ENCODE measurements at regions not wholly inside any gene's neighbourhood (a gene's known extent, or its start where the extent isn't known, plus 50 kb on each side); places are given as distances from the start of the nearest gene placed in this dataset.

DNA sequence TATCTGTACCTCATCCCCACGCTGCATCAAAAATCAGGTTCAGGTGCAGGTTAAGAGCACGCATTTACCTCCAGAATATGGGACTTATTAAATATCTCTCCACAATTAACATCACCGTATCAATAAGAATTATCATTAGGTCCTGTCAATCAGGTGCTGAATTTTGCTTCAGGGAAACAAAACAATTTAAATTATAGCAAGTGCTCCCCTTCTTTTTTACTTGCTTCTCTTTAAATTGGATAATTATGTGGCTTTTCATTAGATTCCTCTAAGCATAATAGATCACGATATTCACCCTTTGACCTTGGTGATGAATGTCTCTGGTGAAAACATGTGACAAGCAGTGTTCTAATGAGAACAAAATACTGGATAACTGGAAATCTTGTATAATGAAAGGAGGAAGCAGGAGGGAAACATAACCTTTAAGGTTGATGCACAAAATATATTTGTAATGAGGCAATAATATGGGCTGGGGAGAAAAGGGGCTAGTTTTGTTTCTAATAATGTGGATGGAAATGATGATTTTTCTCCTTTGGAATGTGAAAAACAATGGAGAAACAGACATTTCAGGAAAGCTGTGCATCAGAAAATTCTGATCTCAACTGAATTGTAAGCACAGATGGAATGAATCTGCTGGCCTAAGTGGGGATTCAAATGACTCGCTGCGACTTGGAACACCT lies 166.9 kb downstream of the SNX10 start:
- DNase-seq (ENCODE audit: low spot score), result no peak

DNA sequence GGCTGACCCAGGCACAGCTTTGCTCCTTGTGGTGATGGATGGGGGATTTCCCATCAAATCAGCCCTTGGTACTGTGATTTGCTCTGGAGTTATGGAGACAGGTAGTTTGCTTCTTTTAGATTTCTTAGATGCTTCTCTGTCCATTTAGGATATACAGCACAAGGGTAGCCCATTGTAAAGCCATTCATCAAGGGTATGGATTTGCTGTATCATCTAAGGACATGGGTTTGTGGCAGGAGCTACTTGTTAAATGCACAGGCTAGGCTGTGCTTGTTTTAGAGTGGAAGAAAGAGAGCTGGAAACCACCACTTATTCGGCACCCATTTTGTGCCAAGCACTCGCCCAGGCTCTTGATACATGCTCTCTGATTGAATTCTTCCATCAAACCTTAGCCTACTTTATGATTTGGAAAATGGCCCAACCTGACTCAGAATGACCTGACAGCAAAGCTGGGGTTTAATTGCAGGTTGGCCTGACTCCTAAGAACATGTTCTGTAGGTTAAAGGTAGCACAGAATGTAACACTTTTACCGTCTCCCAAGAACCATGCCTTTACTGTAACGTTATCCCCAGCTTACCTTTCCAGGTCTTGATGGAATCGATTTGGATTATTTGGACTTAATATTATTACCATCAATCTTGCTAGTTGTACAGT lies 168.0 kb downstream of the SNX10 start:
- no peak for DNase-seq (ENCODE audit: low spot score)

DNA sequence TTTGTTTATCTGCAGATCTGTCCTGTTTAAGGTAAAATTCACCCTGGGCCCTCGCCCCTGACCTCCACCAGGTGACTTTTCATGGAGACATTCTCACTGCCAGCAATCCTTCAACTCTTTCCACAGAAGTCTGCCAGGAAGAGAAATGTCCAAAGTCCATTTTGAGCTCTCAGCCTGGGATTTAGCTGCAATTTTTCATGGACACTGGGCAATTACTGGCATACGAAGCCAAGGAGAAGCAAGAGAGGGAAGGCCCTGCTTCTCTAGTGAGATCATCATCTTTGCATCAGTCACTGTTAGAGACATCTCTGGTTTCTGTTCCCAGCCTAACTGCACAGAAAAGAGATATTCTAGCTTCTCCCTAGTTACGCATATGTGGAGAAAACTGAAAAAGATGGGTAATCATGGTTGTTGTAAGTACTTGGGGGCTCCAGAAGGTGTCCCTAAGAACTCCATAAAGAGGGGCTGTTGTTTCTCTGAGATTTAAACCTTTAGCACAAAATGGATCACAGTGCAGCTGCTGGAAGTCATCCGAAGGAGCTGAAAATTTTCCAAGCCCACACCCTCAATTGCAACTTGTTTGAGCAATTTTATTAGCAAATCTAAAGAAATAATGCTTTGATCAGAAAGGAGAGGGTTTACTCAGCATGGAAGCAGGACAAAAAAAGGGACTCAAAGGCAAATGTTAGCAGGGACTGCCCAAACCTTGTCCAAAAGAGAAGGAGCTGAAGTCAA lies 168.9 kb downstream of the SNX10 start:
- no peak for DNase-seq (ENCODE audit: low spot score)

DNA sequence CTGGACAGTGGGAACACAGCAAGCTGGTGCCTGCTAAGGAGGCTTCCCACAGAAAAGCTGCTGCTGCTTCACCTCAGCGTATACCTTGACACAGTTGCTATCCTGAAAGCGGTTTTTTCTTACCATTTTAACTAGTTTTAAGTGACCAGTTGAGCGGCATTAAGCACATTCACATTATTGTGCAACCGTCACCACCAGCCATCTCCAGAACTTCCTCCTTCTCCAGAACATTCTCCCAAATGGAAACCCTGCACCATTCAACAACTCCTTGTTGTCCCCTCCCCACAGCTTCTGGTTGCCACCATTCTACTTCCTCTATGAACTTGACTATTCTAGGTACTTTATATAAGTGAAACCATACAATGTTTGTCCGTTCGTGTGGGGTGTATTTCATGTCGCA lies 169.9 kb downstream of the SNX10 start:
- no peak for DNase-seq (ENCODE audit: low spot score)

DNA sequence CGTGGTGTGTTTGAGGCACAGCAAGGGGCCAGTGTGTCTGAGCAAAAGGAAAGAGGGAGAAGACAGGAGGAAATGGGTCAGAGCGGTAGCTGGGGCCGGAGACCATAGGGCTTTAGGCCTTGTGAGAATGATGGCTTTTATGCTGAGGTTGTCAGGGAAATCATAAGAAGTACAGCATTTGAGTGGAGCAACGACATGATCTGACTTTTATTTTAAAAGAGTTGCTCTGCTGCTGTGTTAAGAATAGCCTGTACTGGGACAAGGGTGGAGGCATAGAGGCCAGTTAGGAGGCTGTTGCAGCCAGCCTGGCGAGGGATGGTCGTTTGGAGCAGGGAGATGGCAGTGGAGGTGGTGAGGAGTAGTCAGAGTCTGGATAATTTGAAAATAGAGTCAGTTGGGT lies 174.3 kb downstream of the SNX10 start:
- no peak for DNase-seq (ENCODE audit: low spot score)

DNA sequence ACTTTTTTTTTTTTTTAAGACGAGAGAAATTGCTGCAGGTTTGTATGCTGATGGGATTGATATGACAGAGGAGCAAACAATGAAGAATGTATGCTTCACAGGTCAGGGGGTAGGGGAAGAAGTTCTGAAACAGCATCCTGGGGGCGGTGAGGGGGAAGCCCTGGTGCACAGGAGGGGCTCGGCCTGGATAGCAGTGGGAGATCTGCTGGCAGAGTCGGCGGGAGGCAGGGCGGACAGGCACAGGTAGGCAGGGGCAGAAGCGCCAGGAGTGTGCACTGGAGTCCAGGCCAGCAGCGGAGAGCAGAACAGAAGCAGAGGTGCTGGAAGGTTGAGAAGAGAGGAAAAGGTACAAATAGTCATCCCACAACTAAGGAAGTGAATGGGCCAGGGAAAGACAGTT lies 175.4 kb downstream of the SNX10 start:
- DNase-seq (ENCODE audit: low spot score), result no peak

DNA sequence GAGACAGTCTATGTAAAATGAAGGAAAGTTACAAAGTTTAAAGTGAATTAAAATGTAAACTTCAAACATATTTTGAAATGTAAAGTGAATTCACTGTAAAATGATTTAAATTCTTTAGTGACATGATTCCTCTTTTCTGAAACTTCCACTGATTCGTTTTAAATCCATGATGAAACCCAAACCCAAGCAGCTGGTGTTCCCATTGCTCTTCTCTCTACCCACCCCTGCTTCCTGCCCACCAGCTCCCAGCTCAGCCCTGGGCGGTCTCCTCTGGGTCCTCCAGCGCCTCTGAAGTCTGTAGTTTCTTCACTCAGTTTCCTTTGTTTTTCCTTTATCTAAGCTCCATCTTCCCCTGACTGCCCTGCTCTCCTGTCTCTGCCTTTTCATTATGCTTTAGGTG lies 175.9 kb downstream of the SNX10 start:
- DNase-seq (ENCODE audit: low spot score), result no peak

DNA sequence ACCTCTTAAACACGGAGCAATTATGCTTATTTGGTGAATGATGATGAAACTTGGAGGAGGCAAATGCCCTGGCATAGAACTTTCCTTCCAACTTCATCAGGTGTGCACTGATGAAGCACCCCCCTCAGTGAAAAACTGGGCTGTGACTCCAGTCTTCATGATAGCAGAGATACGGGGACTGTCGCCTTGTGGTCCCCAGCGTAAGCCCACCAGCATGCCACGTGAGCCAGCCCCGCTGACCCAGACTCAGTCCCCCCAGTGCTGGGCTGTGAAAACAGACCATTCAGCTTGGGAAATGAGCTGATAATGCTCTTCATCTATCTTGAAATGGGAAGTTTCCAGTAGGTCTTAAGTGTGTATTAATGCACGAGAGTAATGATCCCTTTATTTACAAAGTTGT lies 177.0 kb downstream of the SNX10 start:
- DNase-seq (ENCODE audit: low spot score), result no peak

DNA sequence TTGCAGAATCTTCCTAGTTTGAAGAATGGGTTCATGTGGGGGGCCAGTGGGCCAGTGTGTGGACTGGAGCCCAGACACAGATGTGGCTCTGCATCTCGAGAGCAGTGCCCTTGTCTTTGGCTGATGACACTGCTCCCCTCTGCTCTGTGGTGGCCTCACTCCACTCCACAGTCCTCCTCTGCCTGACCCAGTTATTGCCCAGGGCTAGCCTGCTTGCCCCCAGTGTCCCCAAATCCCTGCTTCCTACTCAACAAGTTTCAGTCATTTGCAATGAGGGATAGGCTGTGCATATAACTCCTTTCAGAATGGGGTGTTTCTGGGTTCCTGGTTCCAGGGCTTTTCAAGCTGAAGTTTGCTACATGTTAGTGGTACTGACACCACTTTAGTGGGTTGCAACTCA lies 177.5 kb downstream of the SNX10 start:
- DNase-seq (ENCODE audit: low spot score), result no peak

DNA sequence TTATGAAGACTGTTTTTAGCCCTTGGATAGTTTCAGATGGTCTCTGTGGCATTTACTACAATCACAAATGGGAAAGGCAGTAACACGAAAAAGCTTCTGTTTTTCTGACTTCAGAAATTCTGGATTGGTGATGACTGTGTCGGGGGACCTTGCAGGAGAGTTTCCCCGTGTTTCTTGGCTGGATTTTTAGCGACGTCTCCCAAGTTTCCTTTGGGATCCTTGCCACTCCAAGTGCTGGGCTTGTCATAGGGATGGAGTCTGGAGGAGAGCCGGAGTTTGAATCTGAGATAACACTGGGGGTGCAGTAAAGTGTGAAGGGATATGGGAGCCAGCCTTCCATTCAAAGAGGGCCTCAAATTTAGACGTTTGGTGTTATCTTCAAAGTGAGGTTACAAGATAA lies 179.0 kb downstream of the SNX10 start:
- DNase-seq (ENCODE audit: low spot score), result no peak

DNA sequence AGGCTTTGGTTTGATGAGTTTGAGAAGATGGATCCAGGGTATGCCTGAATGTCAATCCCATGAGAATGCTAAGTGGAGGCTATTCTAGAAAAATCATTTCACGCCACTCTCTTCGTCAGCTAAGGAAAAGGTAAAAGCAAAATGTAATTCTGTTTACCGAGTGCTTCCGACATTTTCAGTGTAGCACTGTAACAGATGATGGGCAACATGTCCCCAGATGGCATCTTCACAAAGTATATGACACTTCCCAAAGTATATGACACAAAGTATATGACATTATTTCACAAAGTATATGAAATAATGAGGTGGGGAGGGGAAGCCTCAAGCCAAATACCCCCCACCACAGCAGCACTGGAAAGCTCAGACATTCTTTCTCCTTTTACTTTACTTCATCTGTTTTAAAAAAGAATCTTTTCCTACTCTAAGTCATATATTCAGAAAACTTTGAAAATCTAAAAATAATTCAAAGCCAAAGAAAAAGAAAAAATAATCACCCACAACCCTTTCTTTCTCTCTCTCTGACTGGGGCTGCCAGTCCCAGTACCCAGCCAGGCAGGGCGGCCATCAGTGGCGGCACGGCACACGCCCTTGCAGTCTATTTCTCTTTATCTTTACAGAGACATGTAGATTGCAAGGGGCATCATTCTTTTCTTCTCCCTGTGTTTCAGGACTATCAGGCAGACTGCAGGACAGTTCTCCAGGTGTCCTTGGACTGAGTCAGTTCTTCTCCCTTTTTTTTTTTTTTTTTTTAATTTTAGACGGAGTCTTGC lies 179.8 kb downstream of the SNX10 start:
- no peak for DNase-seq (ENCODE audit: low spot score)

DNA sequence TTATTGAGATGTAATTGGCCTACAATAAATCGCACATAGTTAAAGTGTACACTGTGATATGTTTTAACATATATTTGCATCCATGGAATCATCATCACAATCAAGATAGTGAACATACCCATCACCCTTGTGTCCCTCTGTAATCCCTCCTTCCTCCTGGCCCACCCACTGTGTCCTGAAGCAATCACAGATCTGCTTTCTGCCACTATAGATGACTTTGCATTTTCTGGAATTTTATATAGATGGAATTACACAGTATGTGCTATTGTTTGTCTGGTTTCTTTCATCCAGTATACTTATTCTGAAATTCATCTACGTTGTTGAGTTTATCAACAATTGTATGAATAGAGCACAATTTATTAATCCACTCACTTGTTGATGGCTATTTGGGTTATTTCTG lies 181.3 kb downstream of the SNX10 start:
- DNase-seq (ENCODE audit: low spot score), result no peak

DNA sequence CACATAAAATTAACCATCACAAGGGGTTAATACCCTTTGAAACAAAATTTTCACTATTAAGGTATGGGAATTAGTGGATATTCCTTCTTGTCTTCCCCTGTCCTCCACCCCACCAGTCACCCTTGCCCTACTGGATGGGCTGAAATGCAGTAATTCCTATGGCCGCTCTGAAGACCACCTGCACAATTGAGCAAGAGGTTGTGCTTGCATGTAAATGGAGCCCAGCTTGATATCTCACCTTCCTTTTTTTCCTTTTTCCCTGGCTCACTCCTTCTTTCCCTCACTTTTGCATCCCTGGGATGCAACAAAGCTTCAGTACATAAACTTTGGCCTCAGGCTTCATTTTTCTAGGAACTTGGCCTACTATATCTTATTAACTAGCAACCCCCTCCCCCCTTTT lies 184.6 kb downstream of the SNX10 start:
- no peak for DNase-seq (ENCODE audit: low spot score)

DNA sequence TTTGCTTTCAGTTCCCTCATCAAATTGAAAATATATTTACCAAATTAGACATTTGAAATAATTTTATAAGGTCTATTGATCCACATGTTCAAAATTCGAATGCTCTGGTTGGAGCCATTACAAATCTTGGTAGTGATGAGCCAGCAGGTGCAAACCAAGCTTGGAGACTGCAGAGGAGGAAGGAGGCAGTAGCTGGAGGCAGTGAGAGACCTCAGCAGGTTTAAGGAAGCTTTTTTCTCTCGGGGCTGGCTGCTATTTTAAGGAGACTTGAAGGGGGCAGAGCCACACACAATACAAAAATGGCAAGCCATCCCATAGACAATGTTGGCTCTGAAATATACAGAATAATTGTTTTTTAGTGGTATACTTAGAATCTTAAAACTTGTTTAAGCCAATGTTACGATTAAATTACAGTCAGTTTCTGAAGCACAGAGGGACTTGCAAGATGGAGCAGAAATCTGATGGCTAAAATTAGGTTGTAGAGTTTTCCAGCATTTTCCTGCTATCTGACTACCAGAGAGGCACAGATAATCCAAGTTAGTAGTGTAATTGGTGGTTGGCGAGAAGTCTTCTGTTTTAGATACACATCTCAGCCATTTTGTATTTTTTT lies 185.8 kb downstream of the SNX10 start:
- no peak for DNase-seq (ENCODE audit: low spot score)

DNA sequence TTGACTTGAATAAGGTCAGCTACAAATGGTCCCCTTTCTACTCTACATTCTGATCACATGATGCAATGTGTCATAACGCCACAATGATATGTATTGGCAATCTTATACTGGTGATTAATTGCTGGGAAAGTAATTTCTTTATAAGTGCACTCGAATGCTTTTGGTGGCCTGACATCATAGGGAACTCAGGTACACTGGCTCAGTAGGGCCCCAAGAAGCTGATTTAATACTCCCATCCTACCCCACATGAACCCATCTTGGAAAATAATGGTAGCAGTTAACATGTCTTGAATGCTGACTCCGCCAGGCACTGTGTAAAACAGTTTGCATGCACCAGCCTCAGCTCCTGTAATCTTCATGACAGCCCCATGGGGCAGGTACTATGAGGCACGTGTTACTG lies 186.9 kb downstream of the SNX10 start:
- DNase-seq (ENCODE audit: low spot score), result no peak

DNA sequence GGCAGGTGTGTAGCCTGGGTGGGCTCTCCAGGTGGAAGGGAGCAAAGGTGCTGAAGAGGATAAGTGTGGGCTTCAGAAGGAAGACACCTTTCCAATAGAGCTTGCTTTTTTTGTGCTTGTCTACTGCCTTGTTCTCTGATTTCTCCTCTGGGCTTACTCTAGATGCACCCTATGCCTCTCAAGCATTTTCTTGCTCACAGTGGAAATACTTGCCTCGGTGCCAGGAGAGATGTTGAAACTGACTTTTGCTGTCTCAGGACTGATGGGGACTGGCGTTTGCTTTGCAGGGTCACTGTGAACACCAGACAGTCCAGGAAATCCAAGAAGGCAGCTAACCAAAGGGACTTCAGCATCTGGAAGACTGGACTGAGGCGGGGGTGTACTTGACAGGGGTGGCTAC lies 187.9 kb downstream of the SNX10 start:
- DNase-seq (ENCODE audit: low spot score), result no peak

DNA sequence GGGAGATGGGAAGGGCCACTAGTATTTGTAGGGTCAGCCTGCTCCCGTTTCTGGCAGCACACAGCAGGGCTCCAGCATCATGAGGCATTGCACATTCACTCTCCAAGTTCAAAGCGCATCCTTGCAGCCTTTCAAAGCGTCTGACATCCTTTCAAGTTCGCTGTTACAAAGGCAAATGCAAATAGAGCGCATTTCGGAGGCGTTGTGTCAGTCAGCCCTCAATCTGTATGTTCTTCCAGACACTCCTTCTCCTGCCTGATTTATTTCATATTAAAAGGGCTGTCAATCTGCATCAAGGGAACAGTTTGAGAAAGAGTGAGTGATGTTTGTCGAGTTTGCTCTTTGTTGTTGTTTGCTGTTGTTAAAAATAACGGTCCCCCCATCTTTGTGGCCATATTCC lies 188.5 kb downstream of the SNX10 start:
- DNase-seq (ENCODE audit: low spot score), result no peak

DNA sequence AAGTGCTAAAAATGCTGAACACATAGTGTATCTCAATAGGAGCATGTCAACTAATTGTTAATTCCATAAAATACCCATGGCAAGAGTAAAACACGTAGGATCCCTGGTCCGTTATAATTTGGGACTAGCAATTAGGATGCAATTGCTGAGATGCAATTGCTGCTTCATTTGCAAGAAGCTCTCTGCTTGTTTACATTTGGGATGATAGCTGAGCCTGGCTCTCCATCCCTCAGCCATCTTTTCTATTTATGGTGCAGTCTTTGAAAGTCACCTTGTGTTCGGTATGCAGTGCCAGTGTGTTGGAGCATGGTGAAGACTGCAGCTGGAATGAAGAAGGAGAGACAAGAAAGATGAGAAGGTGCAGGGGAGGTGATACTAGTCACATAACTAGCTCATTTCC lies 191.3 kb downstream of the SNX10 start:
- DNase-seq (ENCODE audit: low spot score), result no peak

DNA sequence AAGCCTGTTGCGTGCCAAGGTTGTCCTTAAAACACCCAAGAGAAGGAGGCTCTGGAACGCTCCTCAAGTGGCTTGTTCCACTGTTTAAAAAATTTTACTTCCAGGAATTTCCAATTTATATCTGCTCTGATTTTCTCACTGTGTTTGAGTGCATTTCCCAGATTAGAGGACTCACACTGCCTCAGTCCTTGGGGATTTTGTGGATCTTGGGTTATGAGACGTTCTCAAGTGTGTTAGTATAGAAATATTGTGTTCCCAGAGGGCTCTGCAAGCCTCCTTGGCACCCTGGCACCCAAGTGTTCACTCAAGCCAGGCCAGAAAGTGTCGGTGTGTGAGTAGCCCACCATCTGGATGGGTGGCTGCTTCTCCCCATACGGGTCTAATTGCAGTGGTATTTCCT lies 192.2 kb downstream of the SNX10 start:
- no peak for DNase-seq (ENCODE audit: low spot score)

DNA sequence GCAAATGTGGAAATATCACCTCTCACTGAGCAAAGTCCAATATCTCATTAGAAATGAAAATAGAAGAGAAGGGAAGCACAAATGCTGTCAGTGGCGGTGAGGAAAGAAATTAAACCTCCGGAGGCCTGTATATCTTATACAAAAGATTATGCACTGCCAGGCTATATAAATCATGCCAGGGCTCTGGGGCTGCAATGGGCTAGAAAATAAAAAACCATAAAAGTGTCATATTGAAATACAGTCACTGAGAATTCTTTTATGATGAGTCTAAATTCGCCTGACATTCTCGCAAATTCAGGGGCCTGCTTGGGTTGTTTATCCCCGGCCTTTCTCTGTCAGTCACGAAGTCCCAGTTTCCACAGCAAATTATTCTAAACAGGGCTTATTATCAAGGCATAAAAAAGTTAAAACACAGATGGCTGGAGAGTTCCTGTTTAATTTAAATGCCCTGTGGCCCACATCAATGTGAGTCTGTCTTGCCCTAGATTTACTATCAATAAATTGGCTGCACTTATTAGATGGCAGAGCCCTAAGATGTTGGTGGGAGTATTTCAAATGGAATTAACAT lies 193.8 kb downstream of the SNX10 start:
- no peak for DNase-seq (ENCODE audit: low spot score)

DNA sequence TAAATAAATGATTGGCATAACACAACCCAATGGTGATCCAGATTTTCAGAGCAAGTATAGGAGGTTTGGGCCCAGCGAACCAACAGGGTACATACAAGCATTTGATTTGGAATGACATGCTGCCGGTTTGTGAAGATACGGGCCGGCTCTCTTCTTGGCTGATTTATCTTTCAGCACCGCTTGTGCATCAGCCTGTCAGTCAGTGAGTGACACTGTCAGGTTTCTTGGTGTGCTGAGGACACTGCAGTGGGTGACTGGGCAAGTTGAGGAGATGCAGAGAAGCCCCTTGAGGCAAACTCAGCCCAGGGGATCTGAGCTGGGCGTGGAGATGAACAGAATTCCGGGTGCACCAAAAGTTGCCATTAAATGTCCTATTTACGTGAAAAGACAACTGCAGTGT lies 194.5 kb downstream of the SNX10 start:
- no peak for DNase-seq (ENCODE audit: low spot score)

Data from pons (tissue), 1 donor.